Effector CD4-positive, alpha-beta T cell (primary cell): ENCODE measurements at regions not wholly inside any gene's neighbourhood (a gene's known extent, or its start where the extent isn't known, plus 50 kb on each side); places are given as distances from the start of the nearest gene placed in this dataset.
"Not testable (repeated sequence)": the region's sequence is repeated elsewhere in the genome, so short reads cannot be mapped to it uniquely, and the experiment has no call there.

ENCODE experiments used
- DNase-seq: peaks from one replicate; pipeline ENCODE4 v3.0.0-alpha.2; 2020

GRCh38 chr3:153762411-153763235 lies 358.6 kb upstream of the ARHGEF26 start:
- DNase-seq = no peak

GRCh38 chr3:153767601-153768560 lies 353.3 kb upstream of the ARHGEF26 start:
- DNase-seq = no peak

GRCh38 chr3:153768561-153769469 lies 352.4 kb upstream of the ARHGEF26 start:
- DNase-seq = peak; percentile 24

- no peak for DNase-seq
Measured at GRCh38 chr3:153783106-153783505, 338.1 kb upstream of the ARHGEF26 start.

- DNase-seq = no peak
Measured at GRCh38 chr3:153783741-153784480, 337.3 kb upstream of the ARHGEF26 start.

GRCh38 chr3:153785901-153786300 lies 335.3 kb upstream of the ARHGEF26 start:
- no peak for DNase-seq

GRCh38 chr3:153789380-153789779 lies 331.8 kb upstream of the ARHGEF26 start:
- no peak for DNase-seq

- DNase-seq = not testable (repeated sequence)
Measured at GRCh38 chr3:153797056-153797455, 324.1 kb upstream of the ARHGEF26 start.

- no peak for DNase-seq
Measured at GRCh38 chr3:153809097-153809496, 312.1 kb upstream of the ARHGEF26 start.

GRCh38 chr3:153818338-153818737 lies 302.9 kb upstream of the ARHGEF26 start:
- no peak for DNase-seq

- DNase-seq = no peak
Measured at GRCh38 chr3:153820035-153820434, 301.2 kb upstream of the ARHGEF26 start.

- not testable (repeated sequence) for DNase-seq
Measured at GRCh38 chr3:153828346-153828745, 292.8 kb upstream of the ARHGEF26 start.

GRCh38 chr3:153829606-153830170 lies 291.5 kb upstream of the ARHGEF26 start:
- no peak for DNase-seq

- no peak for DNase-seq
Measured at GRCh38 chr3:153830552-153830951, 290.6 kb upstream of the ARHGEF26 start.

GRCh38 chr3:153835540-153835939 lies 285.6 kb upstream of the ARHGEF26 start:
- no peak for DNase-seq

- DNase-seq = no peak
Measured at GRCh38 chr3:153840487-153840886, 280.7 kb upstream of the ARHGEF26 start.

- DNase-seq = no peak
Measured at GRCh38 chr3:153843994-153844393, 277.2 kb upstream of the ARHGEF26 start.

- DNase-seq = no peak
Measured at GRCh38 chr3:153845311-153845710, 275.9 kb upstream of the ARHGEF26 start.

- DNase-seq = no peak
Measured at GRCh38 chr3:153848702-153849101, 272.5 kb upstream of the ARHGEF26 start.

GRCh38 chr3:153852355-153852754 lies 268.8 kb upstream of the ARHGEF26 start:
- no peak for DNase-seq

- no peak for DNase-seq
Measured at GRCh38 chr3:153853163-153853562, 268.0 kb upstream of the ARHGEF26 start.
